ENCODE measurements at regions not wholly inside any gene's neighbourhood (a gene's known extent, or its start where the extent isn't known, plus 50 kb on each side); places are given as distances from the start of the nearest gene placed in this dataset.
"Not testable (repeated sequence)": the region's sequence is repeated elsewhere in the genome, so short reads cannot be mapped to it uniquely, and the experiment has no call there.

DNA sequence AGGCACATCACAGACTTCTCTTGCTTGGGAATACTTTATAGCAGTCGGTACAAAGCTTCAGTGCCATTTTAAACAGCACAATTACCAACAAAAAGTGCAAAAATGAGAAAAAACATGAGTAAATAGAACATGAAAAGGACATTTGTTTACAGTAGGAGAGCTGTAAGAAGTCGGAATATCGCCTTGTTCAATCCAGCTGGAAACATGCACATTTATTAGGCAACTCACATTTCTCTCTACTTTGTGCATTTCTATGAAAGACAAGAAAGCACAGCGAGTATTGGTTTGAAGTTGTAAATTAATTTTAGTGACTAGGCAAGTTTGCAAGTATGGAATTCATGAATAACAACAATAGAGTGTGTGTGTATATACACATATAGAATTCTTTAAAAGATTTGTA is 484.7 kb downstream of the DACH1 start:
- DNase-seq (ENCODE audit: low read depth in 2 of 3, low spot score in 2 of 3): no peak

DNA sequence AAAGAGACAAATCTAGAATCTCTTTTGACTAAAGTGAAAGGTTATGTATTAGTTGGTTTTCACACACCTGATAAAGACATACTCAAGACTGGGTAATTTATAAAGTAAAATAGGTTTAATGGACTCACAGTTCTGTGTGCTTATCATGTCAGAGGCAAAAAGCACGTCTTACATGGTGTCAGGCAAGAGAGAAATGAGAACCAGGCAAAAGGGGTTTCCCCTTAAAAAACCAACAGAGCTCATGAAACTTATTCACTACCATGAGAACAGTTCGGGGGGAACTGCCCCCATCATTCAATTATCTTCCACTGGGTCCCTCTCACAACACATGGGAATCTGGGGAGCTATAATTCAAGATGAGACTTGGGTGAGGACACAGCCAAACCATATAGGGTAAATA is 486.8 kb downstream of the DACH1 start:
- DNase-seq (ENCODE audit: low read depth in 2 of 3, low spot score in 2 of 3): no peak

DNA sequence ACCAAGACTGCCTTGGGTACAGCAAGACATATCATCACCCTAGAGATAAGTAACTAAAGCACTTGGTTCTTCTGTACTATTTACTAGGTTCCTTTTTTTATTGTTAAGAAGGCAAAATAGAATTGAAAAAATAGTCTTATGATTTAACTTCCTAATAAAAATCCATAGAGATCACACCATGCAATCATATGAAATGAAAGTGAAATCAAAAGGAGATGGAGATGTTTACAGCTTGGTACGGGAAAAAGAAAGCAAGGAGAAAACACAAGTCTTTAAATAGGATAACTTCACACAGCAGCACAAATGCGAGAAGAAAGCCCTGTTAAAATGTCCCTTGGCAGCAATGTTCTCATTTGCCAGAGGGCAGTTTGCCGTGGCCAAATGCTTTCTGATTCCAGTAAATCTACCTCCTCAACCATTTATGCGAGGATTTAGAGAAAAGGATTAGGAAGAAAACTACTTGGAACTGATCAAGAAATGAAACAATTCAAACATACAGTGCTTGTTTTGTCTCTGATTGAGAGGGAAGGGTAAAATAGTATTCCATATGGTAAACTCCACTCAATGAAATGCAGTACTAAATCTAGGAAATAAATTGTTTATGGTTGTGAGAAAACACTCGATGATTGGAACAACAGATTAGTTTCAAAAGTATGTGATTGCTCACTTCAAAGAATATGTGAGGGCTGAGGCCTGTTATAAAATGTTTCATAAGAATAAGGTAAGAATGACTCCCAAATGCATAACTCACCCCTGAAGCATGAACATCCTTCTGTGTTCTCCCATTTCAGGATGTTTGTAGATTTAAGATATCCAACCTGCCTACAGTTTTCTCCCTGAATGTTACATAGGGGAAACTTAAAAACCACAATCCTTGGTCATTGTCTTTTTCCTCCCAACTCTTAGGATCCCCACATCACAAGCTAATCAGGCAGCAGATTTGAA is 487.8 kb downstream of the DACH1 start:
- DNase-seq (ENCODE audit: low read depth in 2 of 3, low spot score in 2 of 3): peak in 1 of 3 donors; percentile 42

GRCh38 chr13:71374471-71375049 is 492.4 kb downstream of the DACH1 start:
- DNase-seq (ENCODE audit: low read depth in 2 of 3, low spot score in 2 of 3): no peak

DNA sequence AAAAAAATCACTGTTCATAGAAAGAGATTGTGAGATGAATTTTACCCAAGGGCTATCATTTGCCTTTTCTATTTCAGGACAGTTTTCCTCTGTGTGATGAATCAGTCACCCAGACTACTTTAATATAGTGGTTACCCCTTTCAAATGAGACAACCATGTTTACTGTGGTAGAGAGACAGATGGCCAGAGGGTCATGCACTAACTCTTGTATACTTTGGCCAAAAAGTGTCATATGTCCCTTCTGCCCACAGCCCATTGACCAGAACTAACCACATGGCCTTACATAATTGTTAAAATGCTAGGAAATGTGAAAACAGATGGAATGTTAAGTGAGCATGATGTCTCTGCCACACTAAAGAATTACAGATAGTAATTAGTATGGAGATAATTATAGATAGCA is 498.7 kb downstream of the DACH1 start:
- no peak for DNase-seq (ENCODE audit: low read depth in 2 of 3, low spot score in 2 of 3)

DNA sequence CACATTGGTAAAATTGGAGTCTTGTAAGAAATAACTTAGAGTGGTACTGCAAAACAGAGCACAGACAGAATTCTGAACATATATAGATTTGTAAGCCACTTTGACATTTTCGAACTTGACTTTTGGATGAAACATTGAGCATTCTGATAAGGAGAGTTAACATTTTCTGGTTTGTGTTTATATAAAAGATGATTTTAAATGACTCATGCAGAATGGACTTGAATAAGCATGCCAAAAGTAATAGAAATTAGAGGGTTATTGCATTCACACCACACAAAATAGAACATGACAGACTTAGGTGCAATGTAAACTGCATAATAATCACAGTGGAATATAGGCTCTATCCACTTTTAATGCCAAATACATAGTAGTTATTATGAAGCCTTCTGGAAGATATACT is 507.0 kb downstream of the DACH1 start:
- no peak for DNase-seq (ENCODE audit: low read depth in 2 of 3, low spot score in 2 of 3)

- DNase-seq (ENCODE audit: low read depth in 2 of 3, low spot score in 2 of 3): no peak
Measured at GRCh38 chr13:71359641-71360040, 507.4 kb downstream of the DACH1 start.

DNA sequence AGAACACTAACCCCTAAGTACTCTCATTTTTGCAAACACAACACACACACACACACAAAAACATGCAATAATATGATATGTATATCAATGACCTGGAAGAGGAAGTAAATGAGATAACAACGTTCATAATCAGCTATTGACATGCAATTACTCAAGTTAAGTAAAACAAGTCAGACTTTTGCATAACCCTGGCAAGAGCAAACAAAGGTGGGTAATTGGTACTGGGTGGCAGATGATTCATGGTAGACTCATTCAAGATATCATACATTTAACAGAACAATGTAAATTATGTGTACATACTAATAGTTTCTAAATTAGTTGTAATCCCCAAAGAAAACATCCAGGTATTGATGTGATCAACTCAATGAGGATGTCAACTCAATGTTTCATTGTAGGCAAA is 508.8 kb downstream of the DACH1 start:
- no peak for DNase-seq (ENCODE audit: low read depth in 2 of 3, low spot score in 2 of 3)

DNA sequence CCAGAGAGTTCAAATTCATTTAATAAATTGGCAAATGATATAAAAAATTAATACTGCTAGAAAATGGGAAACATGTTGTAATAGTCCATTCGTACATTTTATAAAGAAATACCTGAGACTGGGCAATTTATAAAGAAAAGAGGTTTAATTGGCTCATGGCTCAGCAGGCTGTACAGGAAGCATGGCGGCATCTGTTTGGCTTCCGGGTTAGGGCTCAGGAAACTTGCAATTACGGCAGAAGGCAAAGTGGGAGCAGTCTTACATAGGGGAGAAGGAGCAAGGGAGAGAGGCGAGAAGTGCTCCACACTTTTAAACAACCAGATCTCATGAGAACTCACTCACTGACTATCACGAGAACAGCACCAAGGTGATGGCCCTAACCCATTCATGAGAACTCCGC is 512.0 kb downstream of the DACH1 start:
- no peak for DNase-seq (ENCODE audit: low read depth in 2 of 3, low spot score in 2 of 3)

GRCh38 chr13:71350886-71351285 is 516.1 kb downstream of the DACH1 start:
- no peak for DNase-seq (ENCODE audit: low read depth in 2 of 3, low spot score in 2 of 3)

GRCh38 chr13:71345856-71346255 is 521.1 kb downstream of the DACH1 start:
- DNase-seq (ENCODE audit: low read depth in 2 of 3, low spot score in 2 of 3): not testable (repeated sequence)

GRCh38 chr13:71339736-71340135 is 527.3 kb downstream of the DACH1 start:
- DNase-seq (ENCODE audit: low read depth in 2 of 3, low spot score in 2 of 3): no peak

DNA sequence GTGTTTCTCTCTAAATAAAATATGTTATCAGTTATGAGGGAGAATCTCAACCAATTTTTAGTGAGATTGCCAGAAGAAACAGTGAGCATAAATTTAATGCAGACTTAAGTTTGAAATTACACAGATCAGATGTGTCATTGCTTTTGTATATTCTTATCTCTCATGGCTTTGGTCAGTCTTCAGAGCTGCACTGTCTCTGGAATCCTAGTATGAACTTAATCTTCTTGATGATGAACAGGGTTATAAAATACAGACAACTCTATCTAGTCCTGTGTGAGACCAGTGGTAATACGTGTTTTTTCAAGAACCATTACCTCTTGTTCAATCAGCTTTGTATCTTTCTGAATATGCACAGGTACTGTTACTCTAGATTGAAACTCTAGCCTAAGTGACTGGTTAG is 528.0 kb downstream of the DACH1 start:
- DNase-seq (ENCODE audit: low read depth in 2 of 3, low spot score in 2 of 3): no peak

GRCh38 chr13:71338070-71338469 is 528.9 kb downstream of the DACH1 start:
- no peak for DNase-seq (ENCODE audit: low read depth in 2 of 3, low spot score in 2 of 3)

GRCh38 chr13:71327266-71327665 is 539.7 kb downstream of the DACH1 start:
- DNase-seq (ENCODE audit: low read depth in 2 of 3, low spot score in 2 of 3): no peak

GRCh38 chr13:71325556-71325955 is 541.4 kb downstream of the DACH1 start:
- DNase-seq (ENCODE audit: low read depth in 2 of 3, low spot score in 2 of 3): no peak

DNA sequence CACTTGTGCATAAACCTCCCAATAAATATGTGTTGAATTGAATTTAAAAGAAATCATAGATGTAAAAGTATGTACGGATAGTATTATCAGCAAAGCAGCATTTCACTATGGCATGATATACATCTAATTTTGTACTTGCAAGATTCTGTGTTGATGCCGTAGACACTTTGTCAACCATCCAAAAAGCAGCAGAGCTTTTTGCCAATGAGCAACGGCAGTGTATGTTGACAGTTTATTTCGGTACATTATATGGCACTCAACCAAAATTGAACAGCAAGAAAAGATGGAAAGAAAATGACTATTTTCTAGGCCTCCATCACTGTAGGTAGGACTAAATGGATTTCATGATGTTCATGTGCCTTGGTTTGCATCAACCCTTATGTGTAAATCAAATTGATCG is 543.7 kb downstream of the DACH1 start:
- DNase-seq (ENCODE audit: low read depth in 2 of 3, low spot score in 2 of 3): no peak

DNA sequence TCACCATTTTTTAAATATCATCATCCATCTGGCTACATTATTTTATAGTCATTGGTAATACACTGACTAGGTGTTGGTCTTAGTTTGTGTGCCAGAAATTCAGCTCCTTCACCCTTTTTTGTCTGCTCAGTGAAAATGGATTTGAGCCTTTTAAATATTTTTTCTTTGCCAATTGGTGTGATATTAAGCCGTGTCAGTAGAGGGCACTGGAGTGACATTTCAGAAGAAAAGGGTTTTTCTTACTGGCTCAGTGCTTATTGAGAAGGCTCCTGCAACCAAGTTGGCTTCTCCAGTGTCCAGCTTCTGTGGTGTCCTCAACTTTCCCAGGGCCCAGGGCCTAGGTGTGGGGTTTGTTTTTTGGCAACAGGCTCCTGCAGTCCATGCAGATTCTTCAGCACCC is 546.6 kb downstream of the DACH1 start:
- DNase-seq (ENCODE audit: low read depth in 2 of 3, low spot score in 2 of 3): peak in 1 of 3 donors; percentile 27

GRCh38 chr13:71316792-71317363 is 550.1 kb downstream of the DACH1 start:
- no peak for DNase-seq (ENCODE audit: low read depth in 2 of 3, low spot score in 2 of 3)

- DNase-seq (ENCODE audit: low read depth in 2 of 3, low spot score in 2 of 3): no peak
Measured at GRCh38 chr13:71312923-71313322, 554.1 kb downstream of the DACH1 start.

DNA sequence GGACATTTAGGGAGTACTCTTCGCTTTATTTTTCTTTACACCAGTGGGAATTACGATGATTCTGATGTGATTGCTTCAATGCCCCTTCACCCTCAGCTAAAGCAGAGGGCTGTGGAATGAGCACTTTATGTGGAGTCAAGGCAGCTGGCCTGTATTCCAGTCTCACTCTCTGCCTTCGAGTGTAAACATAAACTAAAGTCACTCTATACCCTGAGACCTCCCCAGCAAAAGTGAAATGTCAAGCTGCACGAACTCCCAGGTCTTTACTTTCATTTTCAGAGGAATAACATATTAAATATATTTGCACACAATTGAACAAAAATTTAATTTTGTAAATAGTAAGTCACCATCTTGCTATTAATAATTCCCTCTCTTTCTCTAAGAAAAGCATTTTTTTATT is 557.1 kb downstream of the DACH1 start:
- no peak for DNase-seq (ENCODE audit: low read depth in 2 of 3, low spot score in 2 of 3)

GRCh38 chr13:71306821-71307220 is 560.2 kb downstream of the DACH1 start:
- no peak for DNase-seq (ENCODE audit: low read depth in 2 of 3, low spot score in 2 of 3)

All from hematopoietic multipotent progenitor cell (in vitro differentiated cells).